ENCODE measurements at regions not wholly inside any gene's neighbourhood (a gene's known extent, or its start where the extent isn't known, plus 50 kb on each side); places are given as distances from the start of the nearest gene placed in this dataset.

- TF ChIP-seq CTCF (IDR thresholded peaks at IDR 0.05) = no peak
- TF ChIP-seq POLR2A (IDR thresholded peaks at IDR 0.05) = no peak
Observed at GRCh38 chr1:229146647-229147046, 124.3 kb upstream of the RAB4A start.

Measured in right lobe of liver (tissue), 4 donors.